Stomach (tissue), 4 donors: ENCODE measurements at regions not wholly inside any gene's neighbourhood (a gene's known extent, or its start where the extent isn't known, plus 50 kb on each side); places are given as distances from the start of the nearest gene placed in this dataset.

Experiments
- EP300 ChIP-seq: sonication (generic); formaldehyde crosslinking; IDR thresholded peaks from one replicate; pipeline ENCODE4 v1.6.1; 2017; ENCODE audit warnings: antibody characterized with exemption
- POLR2A ChIP-seq, 4 donors: fragments of 450-650 bp; IDR thresholded peaks; one replicate each; pipeline ENCODE4 v1.6.1; 2016; ENCODE audit warnings: antibody characterized with exemption in 4 of 4, control low read depth in 2 of 4, mild to moderate bottlenecking in 1 of 4, moderate library complexity in 1 of 4
- POLR2AphosphoS5 ChIP-seq, 3 donors: sonication (generic); formaldehyde crosslinking; IDR thresholded peaks; one replicate each; pipeline ENCODE4 v1.6.1; 2016; ENCODE audit warnings: antibody characterized with exemption in 3 of 3
- TF ChIP-seq, protein P1 (sequence below), 7 experiments: fragments of 450-650 bp in 4 of 7; fragments of 200-600 bp in 3 of 7; sonication (generic) in 3 of 7; IDR thresholded peaks; one replicate each; pipeline ENCODE4 v1.5.1; 2016 to 2019; ENCODE audit warnings: antibody characterized with exemption in 7 of 7, control low read depth in 2 of 7, mild to moderate bottlenecking in 1 of 7

- TF ChIP-seq, protein P1, sequence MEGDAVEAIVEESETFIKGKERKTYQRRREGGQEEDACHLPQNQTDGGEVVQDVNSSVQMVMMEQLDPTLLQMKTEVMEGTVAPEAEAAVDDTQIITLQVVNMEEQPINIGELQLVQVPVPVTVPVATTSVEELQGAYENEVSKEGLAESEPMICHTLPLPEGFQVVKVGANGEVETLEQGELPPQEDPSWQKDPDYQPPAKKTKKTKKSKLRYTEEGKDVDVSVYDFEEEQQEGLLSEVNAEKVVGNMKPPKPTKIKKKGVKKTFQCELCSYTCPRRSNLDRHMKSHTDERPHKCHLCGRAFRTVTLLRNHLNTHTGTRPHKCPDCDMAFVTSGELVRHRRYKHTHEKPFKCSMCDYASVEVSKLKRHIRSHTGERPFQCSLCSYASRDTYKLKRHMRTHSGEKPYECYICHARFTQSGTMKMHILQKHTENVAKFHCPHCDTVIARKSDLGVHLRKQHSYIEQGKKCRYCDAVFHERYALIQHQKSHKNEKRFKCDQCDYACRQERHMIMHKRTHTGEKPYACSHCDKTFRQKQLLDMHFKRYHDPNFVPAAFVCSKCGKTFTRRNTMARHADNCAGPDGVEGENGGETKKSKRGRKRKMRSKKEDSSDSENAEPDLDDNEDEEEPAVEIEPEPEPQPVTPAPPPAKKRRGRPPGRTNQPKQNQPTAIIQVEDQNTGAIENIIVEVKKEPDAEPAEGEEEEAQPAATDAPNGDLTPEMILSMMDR (IDR thresholded peaks at IDR 0.05), result no peak
- TF ChIP-seq POLR2A (IDR thresholded peaks at IDR 0.05) (no peak), EP300 (no peak), POLR2AphosphoS5 (IDR thresholded peaks at IDR 0.05) (no peak)
Measured at GRCh38 chr3:163166197-163166596, 1669.6 kb downstream of the OTOL1 start.
